ENCODE measurements at regions not wholly inside any gene's neighbourhood (a gene's known extent, or its start where the extent isn't known, plus 50 kb on each side); places are given as distances from the start of the nearest gene placed in this dataset.
A peak's percentile ranks its signal among the peaks of the same experiment; 100 is the strongest.

DNA sequence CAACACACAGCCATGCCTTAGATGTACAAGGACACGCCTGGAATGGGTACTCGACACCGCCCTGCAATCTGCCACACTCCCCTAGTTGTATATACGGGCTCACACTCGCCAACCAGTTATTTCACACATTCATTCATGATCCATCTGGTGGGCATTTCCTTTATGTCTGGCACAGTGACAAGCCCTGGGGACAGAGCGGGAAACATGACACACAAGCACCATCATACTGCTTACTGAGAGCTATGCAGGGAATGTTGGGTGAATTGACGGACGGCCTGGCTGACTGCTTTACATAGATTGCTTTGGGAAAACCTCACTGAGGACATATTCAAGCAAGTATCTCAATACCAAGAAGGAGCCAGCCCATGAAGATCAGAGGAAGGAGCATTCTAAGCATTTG lies 448.0 kb upstream of the SPRED2 start:
- no peak for DNase-seq

DNA sequence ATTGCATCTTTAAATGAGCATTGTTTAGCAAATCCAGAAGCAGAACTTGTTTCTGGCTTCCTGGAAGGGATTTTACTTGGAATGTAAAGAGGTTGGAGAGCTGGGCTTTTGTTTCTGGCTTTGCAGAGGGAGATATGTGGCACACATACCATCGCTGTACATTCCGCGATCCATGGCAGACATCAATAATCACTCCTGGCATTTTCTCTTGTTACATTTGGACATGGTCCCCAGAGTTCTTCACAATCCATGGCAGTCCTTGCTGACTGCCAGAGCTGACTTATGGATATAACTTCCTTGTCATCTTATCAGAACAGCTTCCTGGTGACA lies 445.6 kb upstream of the SPRED2 start:
- no peak for DNase-seq

DNA sequence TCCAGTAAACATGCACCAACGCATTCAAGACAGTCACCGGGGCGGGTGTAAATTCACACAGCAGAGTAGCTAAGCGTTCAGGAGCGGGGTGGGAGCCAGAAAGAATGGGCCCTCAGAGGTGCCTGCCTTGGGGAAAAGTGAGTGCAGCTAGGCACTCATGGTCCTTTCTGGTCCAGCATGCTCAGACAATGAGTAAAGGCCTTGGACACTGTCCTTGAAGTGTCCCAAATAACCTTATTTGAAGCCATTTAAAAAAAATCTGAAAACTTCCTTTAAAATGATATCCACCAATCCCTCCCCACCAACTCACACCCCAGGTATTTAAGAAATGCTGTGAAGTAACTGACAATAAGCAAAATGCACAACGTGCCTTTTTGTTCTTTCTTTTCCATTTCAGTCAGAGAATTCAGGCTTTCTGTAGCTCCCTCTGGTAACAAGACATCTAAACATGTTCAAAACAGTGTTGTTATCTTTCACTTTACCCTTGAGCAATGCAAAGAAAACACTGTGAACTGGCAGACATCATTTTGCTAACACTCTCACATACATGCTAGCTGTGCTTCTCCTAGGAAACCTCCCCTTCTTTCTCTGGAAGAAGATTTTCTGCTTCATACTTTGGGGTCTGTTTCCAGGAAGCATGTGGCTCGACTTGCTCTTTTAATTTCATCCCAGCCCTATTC lies 445.1 kb upstream of the SPRED2 start:
- DNase-seq, result no peak

DNA sequence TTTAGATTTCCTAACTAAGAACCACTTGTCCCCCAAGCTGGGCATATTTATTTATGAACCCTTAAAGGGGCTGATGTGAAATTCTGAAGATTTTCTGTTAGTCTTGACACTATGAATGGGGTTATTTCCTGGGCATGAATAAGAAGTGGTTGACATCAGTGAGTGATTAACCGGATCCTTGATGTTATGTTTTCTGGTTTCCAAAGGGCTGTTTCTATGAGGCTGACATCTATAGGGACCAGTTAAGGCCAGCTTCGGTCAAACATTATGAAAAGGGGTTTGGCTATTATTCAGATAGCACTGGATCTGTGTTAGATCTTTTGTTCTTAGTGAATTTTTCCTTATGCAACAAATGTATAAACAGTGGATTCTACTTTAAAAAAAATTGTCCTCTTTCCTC lies 443.7 kb upstream of the SPRED2 start:
- no peak for DNase-seq

DNA sequence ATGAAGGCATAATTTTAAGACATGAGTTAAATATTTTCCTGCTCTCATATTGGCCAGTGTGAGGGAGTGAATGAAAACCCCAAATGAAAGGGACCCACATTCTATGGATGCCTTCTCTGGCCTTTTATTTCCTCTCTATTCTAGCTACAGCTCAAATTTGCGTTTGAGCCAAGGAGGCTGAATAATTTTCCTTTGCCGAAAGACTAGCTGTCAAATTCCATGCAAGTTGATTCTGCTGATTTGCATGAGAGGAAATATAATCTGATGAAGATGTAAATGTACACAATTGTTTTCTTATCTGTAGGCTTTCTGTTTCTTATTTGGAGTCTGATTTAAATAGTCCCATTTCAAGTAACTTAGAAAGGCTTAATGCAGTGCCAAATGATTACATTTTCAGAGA lies 438.4 kb upstream of the SPRED2 start:
- no peak for DNase-seq

DNA sequence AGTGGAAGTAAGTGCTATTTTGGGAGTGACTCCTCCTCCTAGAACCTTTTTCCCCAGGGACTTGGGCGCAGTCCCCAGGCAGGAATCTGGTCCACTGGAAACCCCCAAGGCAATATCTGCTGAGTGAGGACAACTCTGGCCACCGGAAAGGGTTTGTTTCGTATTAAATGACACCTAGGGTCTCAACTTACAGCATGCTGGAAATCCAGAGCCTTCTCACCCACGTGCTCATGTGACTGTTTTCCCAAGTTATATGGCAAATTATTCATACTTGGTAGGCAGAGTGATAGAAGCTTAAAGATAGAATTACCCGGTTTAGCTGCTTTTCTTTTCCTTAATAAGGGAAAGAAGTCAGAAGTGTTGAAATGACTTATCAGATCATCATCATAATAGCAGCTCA lies 436.9 kb upstream of the SPRED2 start:
- DNase-seq, result no peak

DNA sequence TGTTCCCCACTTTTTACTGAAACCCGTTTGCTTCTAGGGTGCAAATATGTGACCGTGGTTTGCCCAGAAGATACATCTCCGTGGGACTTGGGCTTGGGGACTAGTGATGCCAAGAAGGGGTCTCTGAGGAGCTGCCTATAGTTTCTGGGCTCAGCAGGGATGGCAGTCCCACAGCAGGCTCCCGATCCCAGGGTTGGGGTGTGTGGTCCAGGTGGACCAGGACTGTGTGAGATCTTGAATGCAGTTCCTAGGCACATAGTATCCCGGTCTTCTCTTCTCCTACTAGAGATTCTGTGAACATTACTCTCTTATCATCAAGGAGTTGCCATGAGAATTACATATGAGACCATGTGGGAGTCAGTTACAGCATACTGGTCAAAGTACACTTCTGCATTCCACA lies 435.8 kb upstream of the SPRED2 start:
- DNase-seq, result no peak

DNA sequence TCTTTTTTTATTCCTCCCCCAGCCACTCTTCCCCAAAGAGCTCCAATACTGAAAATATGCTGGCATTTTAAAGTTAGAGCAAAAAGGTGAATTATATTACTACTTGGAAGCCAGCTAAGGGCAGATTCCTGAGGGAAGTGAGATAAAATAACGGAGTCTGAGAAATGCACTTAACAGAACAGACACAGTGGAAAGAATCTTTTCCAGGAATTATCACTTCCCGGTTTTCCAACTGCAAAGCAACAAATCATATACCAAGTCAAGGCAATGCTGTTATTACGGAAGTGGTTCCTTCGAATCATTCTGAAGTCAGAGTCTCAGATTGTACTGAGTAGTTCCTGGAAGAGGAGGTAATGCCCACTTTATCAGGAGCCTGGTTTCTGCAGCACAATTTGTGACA lies 435.0 kb upstream of the SPRED2 start:
- no peak for DNase-seq

DNA sequence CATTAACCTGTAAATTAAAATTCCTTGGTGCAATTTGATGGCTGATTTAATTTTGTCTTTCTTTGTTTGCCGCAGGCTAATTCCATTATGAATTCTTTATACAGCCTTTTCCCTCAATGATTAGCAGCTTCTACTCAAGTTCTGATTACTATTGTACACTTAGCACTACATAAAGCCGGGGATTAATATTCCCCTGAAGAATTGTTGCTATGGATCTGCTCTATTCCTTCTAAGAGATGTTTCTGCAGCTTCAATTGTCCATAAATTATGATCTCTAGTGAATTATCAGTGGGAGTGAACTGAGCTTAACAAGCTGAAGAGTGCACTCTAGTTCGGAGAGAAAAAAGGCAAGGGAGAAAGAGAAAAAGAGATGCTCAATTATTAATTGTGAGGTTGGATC lies 433.7 kb upstream of the SPRED2 start:
- DNase-seq, result no peak

DNA sequence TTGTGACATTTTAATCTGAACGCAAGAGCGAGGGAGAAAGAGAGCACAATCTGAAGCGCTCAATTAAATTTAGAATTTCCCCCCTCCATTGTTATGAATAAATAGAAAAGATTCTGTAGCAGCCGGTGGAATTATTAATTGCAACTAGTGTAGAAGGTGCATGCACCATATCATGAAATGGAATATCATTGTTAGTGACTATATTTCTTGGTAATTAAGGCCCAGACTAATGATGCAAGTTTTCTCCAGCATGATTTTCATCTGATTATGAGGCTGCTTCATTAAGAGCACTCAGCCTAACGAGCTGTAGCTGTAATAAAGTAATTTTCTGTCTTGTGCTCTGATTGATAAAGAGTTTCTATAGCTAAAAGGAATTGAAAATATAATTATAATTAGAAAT lies 432.2 kb upstream of the SPRED2 start:
- DNase-seq, result no peak

DNA sequence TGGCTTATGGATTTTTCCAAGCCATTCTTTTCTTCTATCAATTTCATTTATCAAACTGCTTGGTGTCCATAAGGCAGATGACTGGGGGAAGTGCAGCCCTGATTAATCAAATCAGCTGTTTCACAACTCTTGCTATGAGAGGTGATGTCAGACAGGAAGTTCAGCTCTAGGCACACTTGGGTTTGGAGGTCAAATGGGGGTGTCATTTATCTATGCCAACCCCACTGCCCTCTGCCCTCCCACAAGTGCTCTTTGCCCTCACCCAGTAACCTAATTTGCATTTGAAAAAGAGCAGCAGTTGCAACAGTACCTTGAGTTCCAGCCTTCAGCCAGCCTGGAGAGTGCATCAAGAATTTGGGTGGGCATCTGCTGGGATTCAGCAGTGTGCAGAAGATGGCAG lies 431.3 kb upstream of the SPRED2 start:
- DNase-seq, result peak; percentile 10

DNA sequence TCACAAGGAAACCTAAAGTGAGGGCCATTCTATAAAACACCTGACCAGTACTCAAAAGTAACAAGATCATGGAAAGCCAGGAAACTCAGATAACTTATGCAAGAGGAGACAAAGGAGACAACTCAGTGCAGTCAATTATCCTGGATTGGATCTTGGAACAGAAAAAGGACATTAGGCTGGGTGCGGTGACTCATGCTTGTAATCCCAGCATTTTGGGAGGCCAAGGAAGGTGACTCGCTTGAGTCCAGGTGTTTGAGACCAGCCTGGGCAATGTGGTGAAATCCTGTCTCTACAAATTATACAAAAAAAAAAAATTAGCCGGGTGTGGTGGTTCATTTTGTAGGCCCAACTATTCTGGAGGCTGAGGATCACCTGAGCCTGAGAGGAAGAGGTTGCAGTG lies 424.5 kb upstream of the SPRED2 start:
- DNase-seq, result no peak

DNA sequence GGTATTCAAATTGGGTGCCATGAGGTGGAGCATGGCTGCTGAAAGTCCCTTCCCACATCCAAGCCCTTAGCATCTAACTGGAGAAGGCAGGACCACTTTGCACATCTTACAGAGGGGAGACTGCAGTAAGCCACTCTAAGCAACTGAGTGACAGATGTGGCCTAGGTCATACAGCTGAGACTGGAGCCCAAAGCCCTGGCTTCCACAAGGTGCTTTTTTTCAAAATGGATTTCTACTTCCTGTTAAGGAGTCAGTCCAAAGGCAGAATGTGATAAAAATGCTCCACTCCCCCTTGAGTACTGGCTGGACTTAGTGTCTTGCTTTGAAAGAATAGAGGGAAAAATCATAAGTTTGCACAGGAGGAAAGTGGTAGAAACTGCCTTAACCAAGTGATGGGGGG lies 424.0 kb upstream of the SPRED2 start:
- no peak for DNase-seq

DNA sequence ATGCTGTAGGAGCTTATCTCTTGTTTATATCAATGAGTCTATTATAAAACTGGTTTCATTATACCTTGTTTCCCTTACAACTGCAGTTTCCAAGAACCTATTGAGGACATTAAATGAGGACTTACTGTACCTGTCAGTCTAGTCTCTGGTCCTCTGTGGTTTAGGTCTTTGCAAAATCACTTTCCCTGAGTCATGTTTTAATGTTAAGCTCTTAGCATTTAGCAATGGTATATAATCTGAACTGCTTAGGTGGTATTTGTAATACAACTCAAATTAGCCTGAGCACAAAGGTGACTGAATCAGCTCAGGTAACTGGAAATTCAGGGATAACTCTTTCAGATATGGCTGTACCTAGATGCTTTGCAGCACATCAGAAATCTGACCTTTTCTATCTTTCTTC lies 418.3 kb upstream of the SPRED2 start:
- DNase-seq, result no peak

DNA sequence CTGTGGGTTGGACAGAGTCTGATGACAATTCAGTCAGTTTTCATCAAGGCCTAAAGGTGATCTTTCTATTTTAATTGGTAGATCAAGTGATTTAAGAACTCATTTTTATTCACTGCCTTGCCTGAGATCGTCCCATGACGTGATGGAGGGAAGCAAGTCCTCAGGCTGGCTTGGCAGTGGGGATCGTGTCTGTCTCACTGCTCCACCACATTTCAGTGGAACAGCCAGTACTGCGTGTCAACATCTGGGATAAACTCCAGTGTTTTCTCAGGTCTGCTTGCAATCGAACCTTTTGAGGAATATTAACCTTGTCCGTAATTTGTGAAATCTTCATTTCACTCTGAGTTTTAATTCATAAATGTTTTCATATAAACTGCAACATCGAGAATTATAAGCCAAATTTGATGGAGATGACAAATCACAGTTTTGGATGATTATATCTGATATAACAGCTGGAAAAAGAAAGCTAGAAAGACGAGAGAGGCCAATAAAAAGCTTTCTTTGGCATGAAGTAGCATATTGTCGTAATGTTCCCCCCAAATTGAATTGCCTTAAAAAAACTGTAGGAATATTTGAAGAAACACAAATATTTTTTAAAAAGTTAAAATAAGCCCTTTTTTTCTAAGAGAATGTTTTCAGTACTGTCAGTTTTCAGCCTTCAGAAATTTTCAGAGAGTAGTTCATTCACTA lies 414.7 kb upstream of the SPRED2 start:
- DNase-seq, result no peak

DNA sequence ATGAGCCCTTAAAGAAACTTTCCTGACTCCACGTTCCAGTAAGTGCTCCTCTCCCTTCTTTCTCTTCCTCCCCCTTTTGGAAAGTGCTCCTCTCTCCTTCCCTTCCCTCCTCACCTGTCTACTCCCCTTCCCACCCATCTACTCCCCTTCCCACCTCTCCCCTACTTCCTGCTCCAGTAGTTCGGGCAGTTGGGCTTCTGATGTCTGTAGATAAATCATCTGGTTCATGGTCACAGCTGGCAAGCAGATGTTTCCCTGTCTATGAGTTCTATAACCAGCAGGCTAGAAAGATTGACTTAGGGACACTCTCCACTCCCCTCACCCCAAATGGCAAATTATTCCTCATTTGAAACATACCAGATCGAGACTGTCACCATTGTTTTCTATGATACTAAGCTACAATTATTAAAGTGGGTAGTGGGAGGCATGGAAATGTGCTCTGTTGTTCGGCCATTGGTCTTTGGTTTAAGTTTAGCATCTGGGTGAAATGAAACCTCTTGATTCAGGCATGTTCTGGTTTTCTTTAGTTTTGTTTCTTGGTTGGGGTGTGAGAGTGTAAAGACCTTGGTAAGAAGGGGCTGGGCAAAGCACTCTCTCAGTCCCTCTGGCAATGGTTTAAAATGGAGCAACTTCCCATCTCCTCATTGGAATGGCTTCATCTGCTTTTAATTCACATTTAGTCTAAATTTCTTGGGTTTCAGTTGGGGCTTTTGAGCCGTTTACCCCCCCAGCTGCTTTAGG lies 413.2 kb upstream of the SPRED2 start:
- DNase-seq, result no peak

DNA sequence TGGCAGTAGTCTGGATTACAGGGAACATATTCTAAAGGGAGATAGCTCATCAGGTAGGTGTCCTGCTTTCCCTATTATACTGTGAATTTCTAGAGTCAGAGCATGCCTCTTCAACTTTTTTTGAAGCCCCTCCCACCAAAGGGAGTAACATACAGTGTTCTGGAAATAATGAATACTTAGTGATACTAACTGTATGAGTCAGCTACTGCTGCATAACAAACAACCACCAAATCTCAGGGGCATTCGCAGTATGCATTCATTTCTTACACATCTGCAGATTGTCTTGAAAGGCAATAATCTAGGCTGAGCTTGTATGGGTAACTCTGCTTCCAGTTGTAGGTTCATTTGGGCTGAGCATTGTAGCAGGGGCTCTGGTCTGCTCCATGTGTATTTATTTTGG lies 409.7 kb upstream of the SPRED2 start:
- no peak for DNase-seq

DNA sequence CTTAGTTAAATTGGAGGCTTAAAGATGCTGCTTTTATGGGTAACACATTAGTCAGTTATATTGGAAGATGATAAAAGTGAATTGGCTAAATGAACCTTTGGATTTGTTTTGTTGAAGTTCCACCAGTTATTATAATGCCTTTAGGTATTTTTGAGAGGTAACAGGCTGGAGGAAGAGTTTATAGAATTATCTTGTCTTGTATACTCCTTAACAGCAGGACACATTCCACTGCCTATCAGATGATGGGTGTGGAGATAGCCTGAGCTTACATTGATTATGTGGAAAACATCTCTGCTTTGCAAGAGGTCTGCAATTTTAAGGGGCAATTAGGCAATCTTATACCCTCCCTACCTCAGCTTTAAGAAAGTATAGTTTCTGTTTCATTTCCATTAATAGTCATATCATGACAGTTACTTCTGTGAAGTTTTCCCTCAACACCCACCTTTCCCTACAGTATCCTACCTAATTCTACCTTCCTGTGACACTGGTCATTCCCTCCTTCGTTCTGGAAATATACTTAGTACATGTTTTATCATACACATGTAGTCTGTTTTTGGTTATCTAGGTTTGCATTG lies 403.7 kb upstream of the SPRED2 start:
- DNase-seq, result no peak

DNA sequence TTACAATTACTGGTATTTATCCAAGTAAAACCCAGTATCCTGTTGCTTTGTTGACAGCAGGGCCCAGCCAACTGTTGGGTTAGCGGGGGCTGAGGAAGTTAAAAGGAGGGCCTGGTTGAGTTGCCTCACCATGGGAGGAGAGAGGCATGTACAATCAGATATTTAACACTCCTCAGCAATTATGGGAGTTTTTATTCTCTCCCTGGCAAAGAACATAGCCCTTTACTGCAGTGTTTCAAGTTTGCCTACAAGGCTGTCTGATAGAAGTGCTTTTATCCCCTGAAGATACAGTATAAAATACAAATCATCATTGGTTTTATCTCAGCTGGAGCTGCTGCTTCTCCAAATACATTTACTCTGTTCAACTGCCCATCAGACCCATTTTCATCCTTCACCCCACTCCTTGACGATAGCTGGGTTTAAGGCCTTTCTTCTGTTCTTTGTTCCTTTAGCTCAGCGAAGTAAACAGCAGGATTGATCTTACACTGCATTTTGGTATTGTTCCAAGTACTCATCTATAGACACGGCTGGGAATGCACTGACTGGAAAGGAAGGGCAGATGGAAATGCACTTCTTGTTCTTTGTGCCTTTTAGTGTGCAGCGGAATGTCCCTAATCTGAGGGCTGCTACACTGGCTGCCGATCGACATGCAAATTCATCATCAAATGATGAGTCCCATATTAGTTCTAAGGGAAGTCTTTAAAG lies 402.5 kb upstream of the SPRED2 start:
- DNase-seq, result no peak

DNA sequence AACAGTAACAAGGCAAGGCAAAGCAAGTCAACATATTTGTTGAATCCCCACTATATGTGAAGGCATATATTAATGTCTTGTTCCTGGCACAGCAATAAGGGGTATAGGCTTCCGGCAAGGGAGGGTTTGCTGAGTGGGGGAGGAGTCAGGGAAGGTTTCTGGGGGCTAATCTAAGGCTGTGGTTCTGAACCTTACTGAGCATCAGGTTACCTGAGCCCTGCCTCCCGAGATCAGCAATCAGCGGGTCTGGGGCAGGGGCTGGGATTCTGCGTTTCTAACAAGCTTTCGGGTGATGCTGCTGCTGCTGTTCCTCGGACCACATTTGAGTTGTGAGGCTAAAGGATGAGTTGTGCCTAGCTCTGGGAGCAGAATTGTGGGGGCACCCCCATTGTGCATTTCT lies 401.7 kb upstream of the SPRED2 start:
- no peak for DNase-seq

DNA sequence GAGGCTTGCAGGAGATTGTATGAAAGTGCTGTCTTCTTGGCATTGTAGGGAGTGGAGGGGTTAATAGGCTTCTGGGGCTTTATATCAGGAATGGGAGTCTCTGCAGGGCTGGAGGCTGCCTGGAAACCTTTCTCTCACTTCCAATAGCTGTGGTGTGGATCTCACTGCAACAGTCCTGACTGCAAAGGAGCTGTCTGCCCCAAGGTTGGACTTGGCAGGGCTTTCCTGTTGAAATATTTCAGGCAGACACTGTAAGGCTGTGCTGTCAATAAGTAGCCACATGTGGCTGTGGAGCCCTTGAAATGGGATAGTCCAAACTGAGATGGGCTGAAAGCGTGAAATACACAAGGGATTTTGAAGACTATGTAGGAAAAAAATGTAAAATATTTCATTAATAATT lies 399.1 kb upstream of the SPRED2 start:
- DNase-seq, result no peak

DNA sequence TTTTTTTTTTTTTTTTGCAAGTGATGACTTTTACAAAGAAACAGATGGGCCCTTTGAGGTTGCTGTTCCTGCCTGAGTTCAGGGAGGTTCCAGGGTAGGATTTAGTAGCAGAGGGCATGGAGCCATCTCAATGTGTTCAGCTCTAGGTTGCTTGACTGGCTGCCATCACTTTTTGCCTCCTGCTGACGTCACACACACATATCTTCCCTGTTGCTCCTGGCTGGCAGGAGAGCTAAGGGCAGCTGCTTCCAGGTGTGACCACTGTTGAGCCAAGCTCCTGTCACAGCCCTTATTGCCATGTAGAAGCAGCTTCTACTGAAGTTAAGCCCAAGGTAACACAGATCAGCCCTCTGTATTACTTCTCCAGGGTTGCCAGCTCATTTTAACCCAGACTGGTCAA lies 394.2 kb upstream of the SPRED2 start:
- DNase-seq, result no peak

DNA sequence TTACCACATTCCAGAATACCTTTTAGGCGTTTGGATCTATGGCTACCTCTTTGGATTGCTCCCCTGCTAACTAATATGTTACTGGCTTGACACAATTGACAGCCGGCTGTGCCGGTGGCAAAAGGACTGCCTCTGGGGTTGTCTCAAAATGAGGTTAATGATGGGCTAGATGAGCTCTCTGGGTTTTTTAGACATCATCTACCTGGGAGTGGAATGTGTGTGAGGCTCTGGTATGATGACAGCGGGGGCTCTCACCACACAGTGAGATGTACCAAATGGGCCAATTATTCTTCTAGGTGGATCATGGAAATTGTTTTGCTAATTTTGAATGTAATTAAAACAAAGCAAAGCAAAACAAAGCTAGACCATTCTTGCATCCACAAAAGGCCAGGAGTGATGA lies 391.1 kb upstream of the SPRED2 start:
- no peak for DNase-seq

DNA sequence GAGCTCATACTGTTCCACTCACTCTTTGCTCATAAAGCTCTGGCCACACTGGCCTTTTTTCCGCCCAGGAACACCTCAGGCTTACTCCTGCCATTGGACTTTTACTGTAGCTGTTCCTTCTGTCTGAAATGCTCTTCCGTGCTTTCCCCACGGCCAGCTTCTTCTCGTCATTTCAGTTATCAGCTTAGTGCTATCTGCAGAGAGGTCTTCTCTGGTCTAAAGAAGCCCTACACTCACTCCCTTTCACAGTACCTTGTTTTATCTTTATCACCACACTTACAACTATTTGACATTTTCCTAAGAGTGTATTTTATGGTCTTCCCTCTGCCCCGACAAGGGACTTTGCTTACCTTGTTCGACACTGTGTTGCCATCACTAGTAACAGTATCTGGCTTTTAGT lies 388.1 kb upstream of the SPRED2 start:
- no peak for DNase-seq

All from suppressor macrophage treated with lipopolysaccharide for 4 hours (primary cell).